GM23338 (cell line): ENCODE measurements at regions not wholly inside any gene's neighbourhood (a gene's known extent, or its start where the extent isn't known, plus 50 kb on each side); places are given as distances from the start of the nearest gene placed in this dataset.

Experiments used
- ATAC-seq: fragments of 200-7000 bp; cut with Tn5 transposase; 3 replicates; pipeline ENCODE4 v1.9.1; 2020
- DNase-seq: peaks from one replicate; pipeline ENCODE4 v3.0.0-alpha.2; 2015; ENCODE audit warnings: low spot score
- H2AFZ ChIP-seq: fragments of 200-600 bp; sonication (generic); 2 replicates; pipeline ENCODE4 v1.8.0; 2016; ENCODE audit warnings: antibody characterized with exemption, mild to moderate bottlenecking, moderate library complexity
- H3F3A ChIP-seq: fragments of 200-600 bp; sonication (generic); replicated peaks from 2 replicates; pipeline ENCODE4 v1.8.0; 2017; ENCODE audit warnings: antibody characterized with exemption, mixed run types, low read depth
- H3K27ac ChIP-seq: fragments of 200-600 bp; sonication (generic); 2 replicates; pipeline ENCODE4 v1.6.1; 2016; ENCODE audit warnings: low read depth
- H3K27me3 ChIP-seq: fragments of 200-600 bp; sonication (generic); 2 replicates; pipeline ENCODE4 v1.8.0; 2016; ENCODE audit warnings: mild to moderate bottlenecking, mixed run types, moderate library complexity; ENCODE audit not compliant: insufficient read depth
- H3K36me3 ChIP-seq: fragments of 200-600 bp; sonication (generic); 2 replicates; pipeline ENCODE4 v1.8.0; 2016; ENCODE audit warnings: mild to moderate bottlenecking; ENCODE audit not compliant: insufficient read depth
- H3K4me1 ChIP-seq: fragments of 200-600 bp; sonication (generic); 2 replicates; pipeline ENCODE4 v1.8.0; 2016; ENCODE audit warnings: mild to moderate bottlenecking, moderate library complexity; ENCODE audit not compliant: insufficient read depth
- H3K4me2 ChIP-seq: fragments of 200-600 bp; sonication (generic); 2 replicates; pipeline ENCODE4 v1.7.1; 2017; ENCODE audit warnings: mixed run types
- H3K4me3 ChIP-seq: fragments of 200-600 bp; sonication (generic); 2 replicates; pipeline ENCODE4 v1.6.1; 2016; ENCODE audit warnings: mixed run types
- H3K79me2 ChIP-seq: fragments of 200-600 bp; sonication (generic); replicated peaks from 2 replicates; pipeline ENCODE4 v1.8.0; 2017; ENCODE audit warnings: mild to moderate bottlenecking; ENCODE audit not compliant: insufficient read depth
- H3K9me2 ChIP-seq: fragments of 200-600 bp; sonication (generic); 2 replicates; pipeline ENCODE4 v1.8.0; 2017; ENCODE audit not compliant: insufficient read depth
- H4K20me1 ChIP-seq: fragments of 200-600 bp; sonication (generic); replicated peaks from 2 replicates; pipeline ENCODE4 v1.8.0; 2017; ENCODE audit warnings: mild to moderate bottlenecking; ENCODE audit not compliant: insufficient read depth
- H3K27ac Mint-ChIP-seq: 2 replicates; pipeline ENCODE4 v1.8.0; 2020; ENCODE audit warnings: inconsistent platforms, mild to moderate bottlenecking, moderate library complexity, mixed read lengths
- H3K27me3 Mint-ChIP-seq: 3 replicates; pipeline ENCODE4 v1.8.0; 2022; ENCODE audit warnings: low read depth, mild to moderate bottlenecking, moderate library complexity, mixed read lengths, inconsistent platforms; ENCODE audit not compliant: insufficient read depth, poor library complexity
- H3K36me3 Mint-ChIP-seq: 3 replicates; pipeline ENCODE4 v1.8.0; 2021; ENCODE audit warnings: low read depth, mild to moderate bottlenecking, inconsistent platforms, moderate library complexity, mixed read lengths
- H3K4me1 Mint-ChIP-seq: 3 replicates; pipeline ENCODE4 v1.8.0; 2020; ENCODE audit warnings: mild to moderate bottlenecking, inconsistent platforms, mixed read lengths
- H3K4me3 Mint-ChIP-seq: 3 replicates; pipeline ENCODE4 v1.8.0; 2021; ENCODE audit warnings: moderate library complexity, mild to moderate bottlenecking, inconsistent platforms, mixed read lengths
- H3K9me3 Mint-ChIP-seq: 3 replicates; pipeline ENCODE4 v1.8.0; 2020; ENCODE audit warnings: moderate library complexity, mild to moderate bottlenecking, inconsistent platforms, mixed read lengths
- CREB1 ChIP-seq: fragments of 250-450 bp; sonication (Bioruptor Pico); IDR thresholded peaks from 2 replicates; pipeline ENCODE4 v1.5.0; 2020; ENCODE audit warnings: low read depth, mild to moderate bottlenecking, moderate library complexity
- EZH2 ChIP-seq: fragments of 200-600 bp; sonication (generic); IDR thresholded peaks from one replicate; pipeline ENCODE4 v1.8.0; 2017; ENCODE audit warnings: antibody characterized with exemption, mild to moderate bottlenecking, low read depth; ENCODE audit not compliant: unreplicated experiment
- EZH2phosphoT487 ChIP-seq: fragments of 200-600 bp; sonication (generic); IDR thresholded peaks from one replicate; pipeline ENCODE4 v1.8.1; 2018; ENCODE audit warnings: antibody characterized with exemption; ENCODE audit not compliant: unreplicated experiment
- JUNB ChIP-seq: IDR thresholded peaks from one replicate; pipeline ENCODE4 v1.6.1; 2016; ENCODE audit warnings: antibody characterized with exemption; ENCODE audit not compliant: unreplicated experiment
- POLR2AphosphoS5 ChIP-seq: IDR thresholded peaks from 2 replicates; pipeline ENCODE4 v1.6.1; 2016; ENCODE audit warnings: antibody characterized with exemption, low read depth
- STAT1 ChIP-seq: IDR thresholded peaks from one replicate; pipeline ENCODE4 v1.6.1; 2016; ENCODE audit warnings: antibody characterized with exemption; ENCODE audit not compliant: unreplicated experiment
- ZNF331 ChIP-seq: fragments of 250-450 bp; sonication (Bioruptor Pico); IDR thresholded peaks from 2 replicates; pipeline ENCODE4 v1.5.0; 2020; ENCODE audit warnings: low read depth, mild to moderate bottlenecking, moderate library complexity
- TF ChIP-seq, protein P1 (sequence below): IDR thresholded peaks from one replicate; pipeline ENCODE4 v1.6.1; 2018; ENCODE audit warnings: antibody characterized with exemption; ENCODE audit not compliant: unreplicated experiment
- TF ChIP-seq, protein P2 (sequence below), 2 experiments: fragments of 200-600 bp in 1 of 2; sonication (generic) in 1 of 2; conservative IDR thresholded peaks; 2 replicates each; pipeline versions ENCODE4 v1.5.1 to v1.6.1; 2016 to 2017; ENCODE audit warnings: antibody characterized with exemption in 2 of 2, low read depth in 2 of 2, mild to moderate bottlenecking in 2 of 2, moderate library complexity in 1 of 2

DNA sequence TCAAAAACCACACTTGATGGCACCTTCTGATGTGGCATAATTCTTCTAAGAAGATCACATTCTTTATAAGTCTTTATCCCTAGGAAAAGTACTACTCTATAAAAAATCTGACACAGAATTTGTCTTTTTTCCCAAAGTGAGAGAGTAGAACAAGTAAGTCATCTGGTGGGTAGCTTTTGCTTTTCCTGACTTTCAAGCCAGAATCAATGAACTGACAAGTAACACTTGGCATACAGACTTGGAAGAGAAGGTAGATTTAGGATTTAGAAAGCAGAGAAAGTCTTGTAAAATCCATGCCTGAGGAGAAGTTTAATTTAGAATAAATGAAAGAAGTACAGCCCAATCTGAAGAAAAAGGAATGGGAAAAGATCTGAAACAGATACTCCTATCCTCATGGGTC is 66.6 kb upstream of the TUSC7 start:
- Histone ChIP-seq H3K36me3 (no peaks in the 10 kb centered on the region), H2AFZ (no peak overlapping the region), H3K4me3 (no peak overlapping the region), H4K20me1 (no peaks in the 10 kb centered on the region), H3K9me2 (no peaks in the 10 kb centered on the region), H3K27me3 (no peaks in the 10 kb centered on the region), H3K27ac (no peak overlapping the region), H3K4me2 (no peak overlapping the region), H3K79me2 (no peaks in the 10 kb centered on the region), H3F3A (no peaks in the 10 kb centered on the region), H3K4me1 (no peaks in the 10 kb centered on the region)
- Mint-ChIP-seq H3K27ac (no peak overlapping the region), H3K4me1 (peaks cover 2% of the 10 kb centered on the region; the same call in 1 of the 3 replicates), H3K27me3 (peaks cover 2% of the 10 kb centered on the region), H3K36me3 (no peaks in the 10 kb centered on the region), H3K4me3 (no peak overlapping the region), H3K9me3 (no peaks in the 10 kb centered on the region)
- TF ChIP-seq ZNF331 (CRISPR knock-in tag) (no peak), STAT1 (no peak), EZH2phosphoT487 (no peak), EZH2 (no peak), JUNB (no peak), CREB1 (CRISPR knock-in tag) (no peak), POLR2AphosphoS5 (no peak)
- TF ChIP-seq, protein P1, sequence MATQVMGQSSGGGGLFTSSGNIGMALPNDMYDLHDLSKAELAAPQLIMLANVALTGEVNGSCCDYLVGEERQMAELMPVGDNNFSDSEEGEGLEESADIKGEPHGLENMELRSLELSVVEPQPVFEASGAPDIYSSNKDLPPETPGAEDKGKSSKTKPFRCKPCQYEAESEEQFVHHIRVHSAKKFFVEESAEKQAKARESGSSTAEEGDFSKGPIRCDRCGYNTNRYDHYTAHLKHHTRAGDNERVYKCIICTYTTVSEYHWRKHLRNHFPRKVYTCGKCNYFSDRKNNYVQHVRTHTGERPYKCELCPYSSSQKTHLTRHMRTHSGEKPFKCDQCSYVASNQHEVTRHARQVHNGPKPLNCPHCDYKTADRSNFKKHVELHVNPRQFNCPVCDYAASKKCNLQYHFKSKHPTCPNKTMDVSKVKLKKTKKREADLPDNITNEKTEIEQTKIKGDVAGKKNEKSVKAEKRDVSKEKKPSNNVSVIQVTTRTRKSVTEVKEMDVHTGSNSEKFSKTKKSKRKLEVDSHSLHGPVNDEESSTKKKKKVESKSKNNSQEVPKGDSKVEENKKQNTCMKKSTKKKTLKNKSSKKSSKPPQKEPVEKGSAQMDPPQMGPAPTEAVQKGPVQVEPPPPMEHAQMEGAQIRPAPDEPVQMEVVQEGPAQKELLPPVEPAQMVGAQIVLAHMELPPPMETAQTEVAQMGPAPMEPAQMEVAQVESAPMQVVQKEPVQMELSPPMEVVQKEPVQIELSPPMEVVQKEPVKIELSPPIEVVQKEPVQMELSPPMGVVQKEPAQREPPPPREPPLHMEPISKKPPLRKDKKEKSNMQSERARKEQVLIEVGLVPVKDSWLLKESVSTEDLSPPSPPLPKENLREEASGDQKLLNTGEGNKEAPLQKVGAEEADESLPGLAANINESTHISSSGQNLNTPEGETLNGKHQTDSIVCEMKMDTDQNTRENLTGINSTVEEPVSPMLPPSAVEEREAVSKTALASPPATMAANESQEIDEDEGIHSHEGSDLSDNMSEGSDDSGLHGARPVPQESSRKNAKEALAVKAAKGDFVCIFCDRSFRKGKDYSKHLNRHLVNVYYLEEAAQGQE: no peak
- TF ChIP-seq, protein P2, sequence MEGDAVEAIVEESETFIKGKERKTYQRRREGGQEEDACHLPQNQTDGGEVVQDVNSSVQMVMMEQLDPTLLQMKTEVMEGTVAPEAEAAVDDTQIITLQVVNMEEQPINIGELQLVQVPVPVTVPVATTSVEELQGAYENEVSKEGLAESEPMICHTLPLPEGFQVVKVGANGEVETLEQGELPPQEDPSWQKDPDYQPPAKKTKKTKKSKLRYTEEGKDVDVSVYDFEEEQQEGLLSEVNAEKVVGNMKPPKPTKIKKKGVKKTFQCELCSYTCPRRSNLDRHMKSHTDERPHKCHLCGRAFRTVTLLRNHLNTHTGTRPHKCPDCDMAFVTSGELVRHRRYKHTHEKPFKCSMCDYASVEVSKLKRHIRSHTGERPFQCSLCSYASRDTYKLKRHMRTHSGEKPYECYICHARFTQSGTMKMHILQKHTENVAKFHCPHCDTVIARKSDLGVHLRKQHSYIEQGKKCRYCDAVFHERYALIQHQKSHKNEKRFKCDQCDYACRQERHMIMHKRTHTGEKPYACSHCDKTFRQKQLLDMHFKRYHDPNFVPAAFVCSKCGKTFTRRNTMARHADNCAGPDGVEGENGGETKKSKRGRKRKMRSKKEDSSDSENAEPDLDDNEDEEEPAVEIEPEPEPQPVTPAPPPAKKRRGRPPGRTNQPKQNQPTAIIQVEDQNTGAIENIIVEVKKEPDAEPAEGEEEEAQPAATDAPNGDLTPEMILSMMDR (conservative IDR thresholded peaks at IDR 0.05; ENCODE audit: low read depth in 2 of 2): no peak
- ATAC-seq (no peak), DNase-seq (no peak)

DNA sequence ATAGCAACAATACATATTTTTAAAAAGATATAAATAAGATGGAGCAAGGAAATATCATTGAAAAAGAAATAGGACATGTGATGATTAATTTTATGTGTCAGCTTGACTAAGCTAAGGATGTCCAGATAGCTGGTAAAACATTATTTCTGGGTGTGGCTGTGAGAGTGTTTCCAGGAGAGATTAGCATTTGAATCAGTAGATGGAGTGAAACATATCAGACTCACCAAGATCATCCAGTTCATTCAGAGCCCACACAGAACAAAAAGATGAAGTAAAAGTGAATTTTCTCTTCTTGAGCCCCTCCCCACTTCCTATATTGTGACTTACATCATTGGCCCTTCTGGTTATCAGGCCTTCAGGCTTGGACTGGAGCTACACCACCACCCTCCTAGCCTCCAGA is 61.6 kb upstream of the TUSC7 start:
- no peak for DNase-seq
- H3K36me3 ChIP-seq: no peaks in the 10 kb centered on the region
- Mint-ChIP-seq H3K4me3 (no peak overlapping the region), H3K4me1 (no peaks in the 10 kb centered on the region), H3K9me3 (no peaks in the 10 kb centered on the region), H3K36me3 (no peaks in the 10 kb centered on the region), H3K27me3 (no peaks in the 10 kb centered on the region), H3K27ac (no peak overlapping the region)
- H4K20me1 ChIP-seq: no peaks in the 10 kb centered on the region
- H3K27me3 ChIP-seq: no peaks in the 10 kb centered on the region
- no peak for ATAC-seq
- H3F3A ChIP-seq: no peaks in the 10 kb centered on the region
- no peak overlapping the region for H3K4me3 ChIP-seq
- no peak overlapping the region for H2AFZ ChIP-seq
- no peaks in the 10 kb centered on the region for H3K79me2 ChIP-seq
- H3K4me1 ChIP-seq: no peaks in the 10 kb centered on the region
- H3K9me2 ChIP-seq: no peaks in the 10 kb centered on the region
- no peak overlapping the region for H3K27ac ChIP-seq
- no peak overlapping the region for H3K4me2 ChIP-seq
- TF ChIP-seq, protein P1: no peak
